GM12878 (cell line): ENCODE measurements at regions not wholly inside any gene's neighbourhood (a gene's known extent, or its start where the extent isn't known, plus 50 kb on each side); places are given as distances from the start of the nearest gene placed in this dataset.

Experiments
- ATAC-seq: fragments of 200-7000 bp; cut with Tn5 transposase; 3 replicates; pipeline ENCODE4 v1.9.1; 2020; ENCODE audit warnings: mild to moderate bottlenecking, moderate library complexity
- BruUV-seq: library from RNA; stranded (reverse); fragments of 400-500 nt; replicated peaks from 2 replicates; lab custom pipeline; 2021; lab: Mats Ljungman, UMichigan
- CTCF ChIA-PET: fragments of 300-600 bp; sonication (Branson Sonifier 250); formaldehyde crosslinking; extraction: SDS; loops from one replicate; lab custom pipeline; 2021; ENCODE audit warnings: inconsistent platforms; lab: Yijun Ruan, JAX
- POLR2A ChIA-PET: fragments of 350-600 bp; formaldehyde crosslinking; extraction: SDS; loops from one replicate; lab custom pipeline; 2021; ENCODE audit warnings: inconsistent platforms; lab: Charles Lee
- RAD21 ChIA-PET: fragments of 300-600 bp; sonication (Branson Sonifier 250); formaldehyde crosslinking; loops from one replicate; lab custom pipeline; 2023; ENCODE audit warnings: antibody characterized with exemption; ENCODE audit not compliant: unreplicated experiment; lab: Charles Lee
- SMC1A ChIA-PET: fragments of 300-600 bp; sonication (Branson Sonifier 250); formaldehyde crosslinking; loops from one replicate; lab custom pipeline; 2023; ENCODE audit not compliant: unreplicated experiment, uncharacterized antibody; lab: Charles Lee
- DNase-seq: peaks from one replicate; pipeline ENCODE4 v3.0.0-alpha.2; 2011; ENCODE audit warnings: low read depth, low spot score
- FAIRE-seq: peaks from 3 replicates; lab custom pipeline; 2011; peaks lifted over from hg19 to GRCh38; lab: Jason Lieb, UNC
- H2AFZ ChIP-seq: 2 replicates; pipeline ENCODE4 v1.6.0; 2011; ENCODE audit warnings: low read depth, low read length, control low read depth; ENCODE audit not compliant: control insufficient read depth
- H3K27ac ChIP-seq: 2 replicates; pipeline ENCODE4 v1.5.1; 2011; ENCODE audit warnings: control low read depth; ENCODE audit not compliant: control insufficient read depth, insufficient read depth
- H3K27me3 ChIP-seq, 2 experiments: replicated peaks in 1 of 2; 2 replicates each; pipeline versions ENCODE4 v1.6.0 to v1.6.1; 2011; ENCODE audit warnings: low read length in 1 of 2; ENCODE audit not compliant: control insufficient read depth in 2 of 2, insufficient read depth in 2 of 2
- H3K36me3 ChIP-seq, 2 experiments: 2 replicates each; pipeline ENCODE4 v1.5.1; 2011; ENCODE audit warnings: low read length in 1 of 2; ENCODE audit not compliant: control insufficient read depth in 2 of 2, insufficient read depth in 2 of 2
- H3K4me1 ChIP-seq: 2 replicates; pipeline ENCODE4 v1.6.1; 2011; ENCODE audit warnings: mild to moderate bottlenecking, low read length, moderate library complexity, mixed read lengths; ENCODE audit not compliant: control insufficient read depth, insufficient read depth
- H3K4me2 ChIP-seq: 2 replicates; pipeline ENCODE4 v1.6.0; 2011; ENCODE audit warnings: control low read depth; ENCODE audit not compliant: control insufficient read depth, insufficient read depth
- H3K4me3 ChIP-seq: fragments of 200-600 bp; sonication (generic); 2 replicates; pipeline ENCODE4 v1.5.1; 2016
- H3K79me2 ChIP-seq: 2 replicates; pipeline ENCODE4 v1.6.0; 2011; ENCODE audit warnings: low read length; ENCODE audit not compliant: control insufficient read depth, insufficient read depth
- H3K9ac ChIP-seq: 2 replicates; pipeline ENCODE4 v1.8.0; 2011; ENCODE audit warnings: low read length, control low read depth, mixed read lengths; ENCODE audit not compliant: control insufficient read depth, insufficient read depth
- H3K9me3 ChIP-seq: replicated peaks from 3 replicates; pipeline ENCODE4 v1.5.1; 2011; ENCODE audit warnings: mild to moderate bottlenecking, low read length; ENCODE audit not compliant: control insufficient read depth, insufficient read depth
- H4K20me1 ChIP-seq: 2 replicates; pipeline ENCODE4 v1.6.0; 2011; ENCODE audit not compliant: control insufficient read depth, insufficient read depth
- BHLHE40 ChIP-seq, 2 experiments: fragments of 450-650 bp in 1 of 2; IDR thresholded peaks; 2 replicates each; pipeline ENCODE4 v1.6.1; 2011 to 2017; ENCODE audit warnings: low read depth in 2 of 2, borderline replicate concordance in 1 of 2, improper control_type of control experiment in 1 of 2, low read length in 1 of 2, mild to moderate bottlenecking in 1 of 2
- CHD4 ChIP-seq: fragments of 200-600 bp; sonication (generic); IDR thresholded peaks from 2 replicates; pipeline ENCODE4 v1.6.1; 2016; ENCODE audit warnings: mild to moderate bottlenecking
- FOXK2 ChIP-seq: fragments of 450-650 bp; IDR thresholded peaks from 2 replicates; pipeline ENCODE4 v1.6.1; 2017; ENCODE audit warnings: mild to moderate bottlenecking, moderate library complexity
- MXI1 ChIP-seq: fragments of 150-350 bp; IDR thresholded peaks from 2 replicates; pipeline ENCODE4 v1.6.1; 2011; ENCODE audit warnings: low read depth, mild to moderate bottlenecking, inconsistent platforms, low read length, improper control_type of control experiment
- MYC ChIP-seq: IDR thresholded peaks from 2 replicates; pipeline ENCODE4 v1.6.1; 2011; ENCODE audit warnings: mild to moderate bottlenecking, low read length, moderate library complexity, inconsistent platforms; ENCODE audit not compliant: insufficient read depth, insufficient replicate concordance, insufficient read length, severe bottlenecking
- RAD21 ChIP-seq: IDR thresholded peaks from 2 replicates; pipeline ENCODE4 v1.6.1; 2011; ENCODE audit warnings: mild to moderate bottlenecking, low read depth, low read length, moderate library complexity; ENCODE audit not compliant: insufficient read depth
- RAD51 ChIP-seq: fragments of 450-650 bp; IDR thresholded peaks from 2 replicates; pipeline ENCODE4 v1.6.1; 2016; ENCODE audit warnings: moderate library complexity, mild to moderate bottlenecking, inconsistent platforms
- WGBS: methylation state at CpG from one replicate; pipeline ENCODE4 v1.1.6; 2016; ENCODE audit warnings: low lambda C conversion rate; ENCODE audit not compliant: insufficient replicate concordance, insufficient coverage; ENCODE audit errors: missing lambda C conversion rate; 5-methylcytosine and 5-hydroxymethylcytosine counted together
- in situ Hi-C: fragments of 300-500 bp; cut with MboI; formaldehyde crosslinking; loops from 9 replicates; pipeline ENCODE4 v1.14.3; 2018; ENCODE audit warnings: mixed read lengths
- intact Hi-C: fragments of 100-400 bp; cut with micrococcal nuclease; formaldehyde crosslinking; loops from one replicate; pipeline ENCODE4 v1.14.2; 2022; ENCODE audit not compliant: unreplicated experiment
- TF ChIP-seq, protein P1 (sequence below): IDR thresholded peaks from 2 replicates; pipeline ENCODE4 v1.6.1; 2012; ENCODE audit warnings: low read depth, low read length, improper control_type of control experiment
- TF ChIP-seq, protein P2 (sequence below): fragments of 450-650 bp; IDR thresholded peaks from 2 replicates; pipeline ENCODE4 v1.6.1; 2017; ENCODE audit warnings: borderline replicate concordance

DNA sequence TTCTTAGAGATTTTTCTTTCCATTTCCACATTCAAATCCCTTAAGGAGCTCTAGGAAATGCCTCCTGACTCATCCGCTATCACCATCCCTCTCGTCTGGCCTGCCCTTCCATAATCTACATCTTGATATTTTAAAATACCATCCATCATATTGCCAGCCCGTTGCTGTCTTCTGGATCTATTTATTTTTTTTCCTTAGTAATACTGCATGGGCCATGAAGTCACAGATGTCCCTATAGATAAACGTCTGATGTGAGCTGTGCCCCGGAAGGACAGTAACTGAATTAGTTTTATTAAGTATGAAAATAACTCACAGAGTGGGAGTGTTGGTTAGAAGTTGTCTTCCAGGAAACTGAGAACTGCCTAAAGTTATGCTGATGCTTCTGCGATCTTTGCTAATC is 76.2 kb downstream of the KLF6 start:
- Histone ChIP-seq H3K27ac (no peak overlapping the region), H2AFZ (no peak overlapping the region), H3K9me3 (peaks cover 2% of the 10 kb centered on the region; the same call in 1 of the 3 replicates), H3K27me3 (no peaks in the 10 kb centered on the region), H3K4me2 (no peak overlapping the region), H3K4me3 (no peak overlapping the region), H3K36me3 (no peaks in the 10 kb centered on the region), H3K9ac (no peak overlapping the region), H3K4me1 (no peaks in the 10 kb centered on the region), H3K79me2 (no peaks in the 10 kb centered on the region), H4K20me1 (no peaks in the 10 kb centered on the region)
- whole genome bisulfite sequencing: 41% methylated on average over 6 of the region's 6 CpGs
- intact Hi-C loops: no loop called here
- in situ Hi-C loops: no loop called here
- SMC1A ChIA-PET: interaction anchor here (1.4 kb wide), 1 partner anchor 9 kb away, joined by 3 read pairs; no protein-coding TSS in a partner anchor
- BruUV-seq: no TSS peak
- no peak for TF ChIP-seq MYC
- TF ChIP-seq RAD21: no peak
- TF ChIP-seq MXI1: no peak
- TF ChIP-seq BHLHE40 (IDR thresholded peaks at IDR 0.05; ENCODE audit: borderline replicate concordance in 1 of 2, low read depth in 2 of 2, low read length in 1 of 2): no peak
- CTCF ChIA-PET: no interaction called here
- DNase-seq (no peak), FAIRE-seq (no peak), ATAC-seq (no peak)
- POLR2A ChIA-PET: no interaction called here
- RAD21 ChIA-PET: interaction anchor here (0.6 kb wide), 1 partner anchor 49 kb away, joined by 3 read pairs; no protein-coding TSS in a partner anchor

DNA sequence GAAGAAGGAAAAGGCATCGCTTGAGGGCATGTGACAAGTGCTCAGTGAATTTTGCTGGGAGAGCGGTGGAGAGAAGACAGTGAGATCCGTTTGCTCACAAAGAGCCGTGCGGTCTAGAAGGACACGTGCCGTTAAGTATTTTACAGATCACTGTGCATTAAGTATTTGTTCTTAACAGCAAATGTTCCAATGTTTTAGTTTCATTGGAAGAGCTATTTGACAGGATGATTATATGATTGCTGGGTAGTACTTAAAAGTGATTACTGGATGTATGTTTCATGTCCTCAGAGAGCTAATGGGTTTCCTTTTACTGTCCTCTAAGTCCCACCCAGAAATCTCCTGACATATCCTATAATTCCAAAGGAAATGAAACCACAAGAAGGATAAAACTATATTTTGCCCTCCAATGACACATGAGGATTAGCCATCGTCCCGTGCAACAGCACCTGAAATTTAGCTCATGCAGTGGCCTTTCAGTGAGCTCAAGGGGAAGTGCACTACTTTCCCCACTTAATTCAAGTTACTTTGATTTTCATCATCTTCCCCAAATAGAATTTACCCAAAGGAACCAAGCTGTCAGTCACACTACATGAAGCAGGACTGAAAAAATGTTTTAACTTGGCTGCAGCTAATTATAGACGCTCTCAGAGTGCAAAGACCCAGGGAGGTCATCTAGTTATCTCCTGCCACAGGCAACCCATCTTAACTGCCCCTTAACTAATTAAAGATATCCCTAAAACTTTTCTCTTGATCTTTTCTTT is 80.3 kb downstream of the KLF6 start:
- Histone ChIP-seq H3K27ac (no peak overlapping the region), H3K4me1 (no peaks in the 10 kb centered on the region), H3K79me2 (no peaks in the 10 kb centered on the region), H3K27me3 (no peaks in the 10 kb centered on the region; a peak in 1 of 4 replicates), H3K9ac (no peak overlapping the region), H4K20me1 (no peaks in the 10 kb centered on the region), H3K9me3 (no peaks in the 10 kb centered on the region), H3K36me3 (no peaks in the 10 kb centered on the region), H3K4me2 (no peak overlapping the region), H3K4me3 (no peak overlapping the region)
- 62% methylated on average over 10 of the region's 10 CpGs for WGBS
- POLR2A ChIA-PET: no interaction called here
- FAIRE-seq (no peak), ATAC-seq (no peak), DNase-seq (no peak)
- intact Hi-C loops (no loop called here), in situ Hi-C loops (no loop called here)
- SMC1A ChIA-PET: interaction anchor here (1.2 kb wide), 2 partner anchors 15 to 1897 kb away, joined by 4 to 5 read pairs; no protein-coding TSS in a partner anchor
- RAD21 ChIA-PET: no interaction called here
- CTCF ChIA-PET: no interaction called here
- no TSS peak for BruUV-seq
- TF ChIP-seq, protein P1, sequence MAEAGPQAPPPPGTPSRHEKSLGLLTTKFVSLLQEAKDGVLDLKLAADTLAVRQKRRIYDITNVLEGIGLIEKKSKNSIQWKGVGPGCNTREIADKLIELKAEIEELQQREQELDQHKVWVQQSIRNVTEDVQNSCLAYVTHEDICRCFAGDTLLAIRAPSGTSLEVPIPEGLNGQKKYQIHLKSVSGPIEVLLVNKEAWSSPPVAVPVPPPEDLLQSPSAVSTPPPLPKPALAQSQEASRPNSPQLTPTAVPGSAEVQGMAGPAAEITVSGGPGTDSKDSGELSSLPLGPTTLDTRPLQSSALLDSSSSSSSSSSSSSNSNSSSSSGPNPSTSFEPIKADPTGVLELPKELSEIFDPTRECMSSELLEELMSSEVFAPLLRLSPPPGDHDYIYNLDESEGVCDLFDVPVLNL: no peak
- TF ChIP-seq CHD4 (no peak), RAD51 (no peak), FOXK2 (no peak)
- TF ChIP-seq, protein P2, sequence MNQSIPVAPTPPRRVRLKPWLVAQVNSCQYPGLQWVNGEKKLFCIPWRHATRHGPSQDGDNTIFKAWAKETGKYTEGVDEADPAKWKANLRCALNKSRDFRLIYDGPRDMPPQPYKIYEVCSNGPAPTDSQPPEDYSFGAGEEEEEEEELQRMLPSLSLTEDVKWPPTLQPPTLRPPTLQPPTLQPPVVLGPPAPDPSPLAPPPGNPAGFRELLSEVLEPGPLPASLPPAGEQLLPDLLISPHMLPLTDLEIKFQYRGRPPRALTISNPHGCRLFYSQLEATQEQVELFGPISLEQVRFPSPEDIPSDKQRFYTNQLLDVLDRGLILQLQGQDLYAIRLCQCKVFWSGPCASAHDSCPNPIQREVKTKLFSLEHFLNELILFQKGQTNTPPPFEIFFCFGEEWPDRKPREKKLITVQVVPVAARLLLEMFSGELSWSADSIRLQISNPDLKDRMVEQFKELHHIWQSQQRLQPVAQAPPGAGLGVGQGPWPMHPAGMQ: no peak
- TF ChIP-seq, all 136 proteins: peak for 0
- H2AFZ ChIP-seq: no peak overlapping the region
